HG03097 (cell line): ENCODE measurements at regions not wholly inside any gene's neighbourhood (a gene's known extent, or its start where the extent isn't known, plus 50 kb on each side); places are given as distances from the start of the nearest gene placed in this dataset.
"Not testable (repeated sequence)": the region's sequence is repeated elsewhere in the genome, so short reads cannot be mapped to it uniquely, and the experiment has no call there.

Experiments
- ATAC-seq: cut with Tn5 transposase; IDR thresholded peaks from one replicate; pipeline ENCODE4 v1.9.1; 2021; ENCODE audit not compliant: unreplicated experiment, low FRiP score

- no peak for ATAC-seq
Measured at GRCh38 chr19:30066781-30067759, 125.0 kb downstream of the URI1 start.

- ATAC-seq: not testable (repeated sequence)
Measured at GRCh38 chr19:30067956-30068506, 126.0 kb downstream of the URI1 start.

- ATAC-seq: no peak
Measured at GRCh38 chr19:30068528-30069395, 126.7 kb downstream of the URI1 start.

GRCh38 chr19:30069535-30070197 lies 127.6 kb downstream of the URI1 start:
- ATAC-seq: no peak

- no peak for ATAC-seq
Measured at GRCh38 chr19:30070198-30070967, 128.3 kb downstream of the URI1 start.

GRCh38 chr19:30070968-30071632 lies 129.1 kb downstream of the URI1 start:
- ATAC-seq: no peak

- ATAC-seq: no peak
Measured at GRCh38 chr19:30071871-30072270, 129.8 kb downstream of the URI1 start.

- ATAC-seq: no peak
Measured at GRCh38 chr19:30073152-30074000, 131.3 kb downstream of the URI1 start.

GRCh38 chr19:30074096-30074495 lies 132.1 kb downstream of the URI1 start:
- ATAC-seq: no peak

GRCh38 chr19:30074741-30075715 lies 133.0 kb downstream of the URI1 start:
- ATAC-seq: no peak

GRCh38 chr19:30076101-30076551 lies 134.1 kb downstream of the URI1 start:
- no peak for ATAC-seq

GRCh38 chr19:30076751-30077670 lies 135.0 kb downstream of the URI1 start:
- no peak for ATAC-seq

- ATAC-seq: no peak
Measured at GRCh38 chr19:30077851-30078355, 135.9 kb downstream of the URI1 start.

- ATAC-seq: no peak
Measured at GRCh38 chr19:30078381-30078910, 136.4 kb downstream of the URI1 start.

GRCh38 chr19:30079200-30079599 lies 137.2 kb downstream of the URI1 start:
- no peak for ATAC-seq

- no peak for ATAC-seq
Measured at GRCh38 chr19:30082168-30082567, 140.1 kb downstream of the URI1 start.
